GM19328 (cell line): ENCODE measurements at regions not wholly inside any gene's neighbourhood (a gene's known extent, or its start where the extent isn't known, plus 50 kb on each side); places are given as distances from the start of the nearest gene placed in this dataset.

ENCODE experiments used
- ATAC-seq: cut with Tn5 transposase; IDR thresholded peaks from one replicate; pipeline ENCODE4 v1.9.1; 2021; ENCODE audit warnings: mild to moderate bottlenecking, moderate library complexity; ENCODE audit not compliant: unreplicated experiment

GRCh38 chr5:164359260-164360255 lies 854.1 kb downstream of the MAT2B start:
- ATAC-seq = no peak

GRCh38 chr5:164360589-164360988 lies 855.2 kb downstream of the MAT2B start:
- no peak for ATAC-seq

- ATAC-seq = no peak
Measured at GRCh38 chr5:164361986-164362385, 856.6 kb downstream of the MAT2B start.

- no peak for ATAC-seq
Measured at GRCh38 chr5:164362835-164363234, 857.4 kb downstream of the MAT2B start.

- no peak for ATAC-seq
Measured at GRCh38 chr5:164364237-164365208, 859.1 kb downstream of the MAT2B start.

GRCh38 chr5:164370841-164371240 lies 865.4 kb downstream of the MAT2B start:
- ATAC-seq = no peak

GRCh38 chr5:164372892-164373291 lies 867.5 kb downstream of the MAT2B start:
- ATAC-seq = no peak

- ATAC-seq = no peak
Measured at GRCh38 chr5:164373876-164374275, 868.5 kb downstream of the MAT2B start.

- no peak for ATAC-seq
Measured at GRCh38 chr5:164375051-164375450, 869.6 kb downstream of the MAT2B start.

- no peak for ATAC-seq
Measured at GRCh38 chr5:164376843-164377242, 871.4 kb downstream of the MAT2B start.

- no peak for ATAC-seq
Measured at GRCh38 chr5:164377746-164378145, 872.3 kb downstream of the MAT2B start.

- ATAC-seq = no peak
Measured at GRCh38 chr5:164383662-164384061, 878.2 kb downstream of the MAT2B start.

GRCh38 chr5:164392531-164392930 lies 887.1 kb downstream of the MAT2B start:
- no peak for ATAC-seq

- ATAC-seq = no peak
Measured at GRCh38 chr5:164394686-164395194, 889.3 kb downstream of the MAT2B start.

GRCh38 chr5:164412531-164412930 lies 907.1 kb downstream of the MAT2B start:
- ATAC-seq = no peak

- no peak for ATAC-seq
Measured at GRCh38 chr5:164420161-164420560, 914.7 kb downstream of the MAT2B start.

- no peak for ATAC-seq
Measured at GRCh38 chr5:164422400-164422799, 917.0 kb downstream of the MAT2B start.

GRCh38 chr5:164431634-164432304 lies 926.4 kb downstream of the MAT2B start:
- no peak for ATAC-seq

- ATAC-seq = no peak
Measured at GRCh38 chr5:164433106-164433870, 927.9 kb downstream of the MAT2B start.

- no peak for ATAC-seq
Measured at GRCh38 chr5:164435576-164435975, 930.2 kb downstream of the MAT2B start.
